B cell (primary cell): ENCODE measurements at regions not wholly inside any gene's neighbourhood (a gene's known extent, or its start where the extent isn't known, plus 50 kb on each side); places are given as distances from the start of the nearest gene placed in this dataset.

ENCODE experiments used
- ATAC-seq: fragments of 200-7000 bp; cut with Tn5 transposase; one replicate; pipeline ENCODE4 v1.10.0; 2021; ENCODE audit warnings: low read depth, mild to moderate bottlenecking, moderate number of reproducible peaks, moderate library complexity
- CTCF ChIA-PET: fragments of 350-600 bp; sonication (Branson Sonifier 250); formaldehyde crosslinking; loops from one replicate; lab custom pipeline; 2021; ENCODE audit warnings: antibody characterized with exemption, inconsistent platforms; lab: Charles Lee
- POLR2A ChIA-PET: fragments of 350-600 bp; sonication (Branson Sonifier 250); formaldehyde crosslinking; loops from one replicate; lab custom pipeline; 2021; ENCODE audit warnings: antibody characterized with exemption; lab: Charles Lee
- DNase-seq: peaks from one replicate; pipeline ENCODE4 v3.0.0; 2013
- H2AFZ ChIP-seq: 2 replicates; pipeline ENCODE4 v1.6.1; 2012; ENCODE audit warnings: mild to moderate bottlenecking, low read depth, low read length; ENCODE audit not compliant: insufficient read depth, poor library complexity, severe bottlenecking
- H3K27ac ChIP-seq, 2 donors: 1 replicate in 1 of 2; 2 replicates in 1 of 2; pipeline ENCODE4 v1.5.1; 2012 to 2013; ENCODE audit warnings: low read length in 2 of 2, mild to moderate bottlenecking in 2 of 2, moderate library complexity in 1 of 2
- H3K27me3 ChIP-seq, 4 experiments: fragments of 200-600 bp in 1 of 4; sonication (generic) in 1 of 4; replicated peaks in 1 of 4; 1 replicate in 2 of 4; 2 replicates in 2 of 4; pipeline versions ENCODE4 v1.6.1 to v1.7.0; 2013 to 2016; ENCODE audit warnings: low read length in 3 of 4, mild to moderate bottlenecking in 2 of 4, mixed read lengths in 1 of 4, moderate library complexity in 1 of 4; ENCODE audit not compliant: insufficient read depth in 4 of 4, control insufficient read depth in 3 of 4; ENCODE audit errors: control extremely low read depth in 1 of 4
- H3K36me3 ChIP-seq, 2 experiments: replicated peaks in 1 of 2; 1 replicate in 1 of 2; 2 replicates in 1 of 2; pipeline versions ENCODE4 v1.6.1 to v1.7.1; 2013; ENCODE audit warnings: low read length in 1 of 2; ENCODE audit not compliant: insufficient read depth in 2 of 2, control insufficient read depth in 1 of 2; ENCODE audit errors: control extremely low read depth in 1 of 2, extremely low read depth in 1 of 2
- H3K4me1 ChIP-seq, 2 donors: fragments of 200-600 bp in 1 of 2; sonication (generic) in 1 of 2; 1 replicate in 1 of 2; 2 replicates in 1 of 2; pipeline versions ENCODE4 v1.5.1 to v1.6.1; 2013 to 2017; ENCODE audit warnings: low read length in 2 of 2; ENCODE audit not compliant: control insufficient read depth in 2 of 2, insufficient read depth in 2 of 2
- H3K4me2 ChIP-seq: replicated peaks from 2 replicates; pipeline ENCODE3; 2012; ENCODE audit warnings: mild to moderate bottlenecking, low read depth, low read length; ENCODE audit not compliant: poor library complexity, severe bottlenecking
- H3K4me3 ChIP-seq, 5 experiments: fragments of 200-600 bp in 1 of 5; sonication (generic) in 1 of 5; 1 replicate in 3 of 5; 2 replicates in 2 of 5; pipeline versions ENCODE4 v1.5.1 to v1.7.0; 2011 to 2016; ENCODE audit warnings: low read length in 4 of 5, mild to moderate bottlenecking in 4 of 5, low read depth in 2 of 5, control low read depth in 1 of 5, moderate library complexity in 1 of 5; ENCODE audit not compliant: insufficient read depth in 1 of 5; ENCODE audit errors: control extremely low read depth in 1 of 5, extremely low read depth in 1 of 5
- H3K79me2 ChIP-seq: fragments of 200-600 bp; sonication (generic); one replicate; pipeline ENCODE4 v1.6.0; 2016; ENCODE audit warnings: low read length; ENCODE audit not compliant: control insufficient read depth, insufficient read depth
- H3K9ac ChIP-seq: fragments of 200-600 bp; sonication (generic); 2 replicates; pipeline ENCODE4 v1.6.1; 2017; ENCODE audit warnings: mild to moderate bottlenecking, low read length, moderate library complexity
- H3K9me3 ChIP-seq, 3 donors: one replicate each; pipeline versions ENCODE4 v1.6.1 to v1.7.1; 2013; ENCODE audit warnings: low read length in 2 of 3; ENCODE audit not compliant: control insufficient read depth in 2 of 3, insufficient read depth in 1 of 3; ENCODE audit errors: control extremely low read depth in 1 of 3
- H4K20me1 ChIP-seq: 2 replicates; pipeline ENCODE4 v1.6.0; 2012; ENCODE audit warnings: mild to moderate bottlenecking, low read length; ENCODE audit not compliant: insufficient read depth, control insufficient read depth, poor library complexity, severe bottlenecking
- H3K27ac Mint-ChIP-seq: one replicate; pipeline ENCODE4 v1.8.0; 2021; ENCODE audit warnings: mixed read lengths
- H3K27me3 Mint-ChIP-seq: one replicate; pipeline ENCODE4 v1.8.0; 2021; ENCODE audit warnings: mixed read lengths
- H3K4me1 Mint-ChIP-seq: one replicate; pipeline ENCODE4 v1.8.0; 2021; ENCODE audit warnings: mixed read lengths
- H3K4me3 Mint-ChIP-seq: one replicate; pipeline ENCODE4 v1.8.0; 2021; ENCODE audit warnings: mixed read lengths
- H3K9me3 Mint-ChIP-seq: one replicate; pipeline ENCODE4 v1.8.0; 2022; ENCODE audit warnings: mixed read lengths; ENCODE audit not compliant: insufficient read depth
- CTCF ChIP-seq: fragments of 200-600 bp; IDR thresholded peaks from one replicate; pipeline ENCODE4 v1.8.0; 2022; ENCODE audit warnings: antibody characterized with exemption, mild to moderate bottlenecking
- EZH2 ChIP-seq: IDR thresholded peaks from 2 replicates; pipeline ENCODE4 v1.6.1; 2012; ENCODE audit warnings: borderline replicate concordance, low read depth, mild to moderate bottlenecking, moderate library complexity, low read length; ENCODE audit not compliant: insufficient read depth, poor library complexity, severe bottlenecking
- WGBS: methylation state at CpG from one replicate; pipeline ENCODE4 v1.1.5; 2013; ENCODE audit warnings: missing lambda C conversion rate; ENCODE audit not compliant: insufficient coverage; 5-methylcytosine and 5-hydroxymethylcytosine counted together
- intact Hi-C: fragments of 100-400 bp; cut with micrococcal nuclease; formaldehyde crosslinking; loops from one replicate; pipeline ENCODE4 v1.10.0; 2022

- H3K27ac ChIP-seq = no peak overlapping the region
- no peaks in the 10 kb centered on the region for H4K20me1 ChIP-seq
- ATAC-seq (no peak), DNase-seq (no peak)
- peaks cover 4 to 14% of the 10 kb centered on the region in 2 donors for H3K4me1 ChIP-seq
- H3K27me3 ChIP-seq = no peaks in the 10 kb centered on the region
- Mint-ChIP-seq H3K27me3 (no peaks in the 10 kb centered on the region), H3K4me3 (no peak overlapping the region), H3K4me1 (peaks cover 12% of the 10 kb centered on the region), H3K9me3 (no peaks in the 10 kb centered on the region), H3K27ac (no peak overlapping the region)
- H3K36me3 ChIP-seq = no peaks in the 10 kb centered on the region
- ChIA-PET POLR2A (no interaction called here), CTCF (no interaction called here)
- WGBS = no CpG with 5 or more reads among the region's 1 CpG
- no peaks in the 10 kb centered on the region for H3K79me2 ChIP-seq
- H3K4me3 ChIP-seq = no peak overlapping the region
- intact Hi-C loops = loop anchor here (10.0 kb wide), 1 partner anchor 74 kb away; no protein-coding TSS in a partner anchor
- no peak overlapping the region for H3K9ac ChIP-seq
- TF ChIP-seq CTCF (no peak), EZH2 (no peak)
- no peak overlapping the region for H2AFZ ChIP-seq
- H3K4me2 ChIP-seq = no peak overlapping the region
- H3K9me3 ChIP-seq = no peaks in the 10 kb centered on the region
Measured at GRCh38 chr16:48450367-48450766, 65.2 kb upstream of the SIAH1 start.

- Histone ChIP-seq H3K9ac (no peak overlapping the region), H3K4me3 (no peak overlapping the region), H3K4me2 (no peak overlapping the region), H3K27me3 (no peaks in the 10 kb centered on the region), H3K79me2 (no peaks in the 10 kb centered on the region), H4K20me1 (no peaks in the 10 kb centered on the region), H3K27ac (no peak overlapping the region), H3K9me3 (no peaks in the 10 kb centered on the region), H3K4me1 (peaks cover 0 to 8% of the 10 kb centered on the region in 2 donors), H3K36me3 (no peaks in the 10 kb centered on the region), H2AFZ (no peak overlapping the region)
- ATAC-seq (no peak), DNase-seq (no peak)
- intact Hi-C loops = no loop called here
- H3K27me3 Mint-ChIP-seq = no peaks in the 10 kb centered on the region
- no peaks in the 10 kb centered on the region for H3K9me3 Mint-ChIP-seq
- no peak overlapping the region for H3K4me3 Mint-ChIP-seq
- no peak overlapping the region for H3K27ac Mint-ChIP-seq
- TF ChIP-seq CTCF (no peak), EZH2 (no peak)
- ChIA-PET POLR2A (no interaction called here), CTCF (interaction anchor here (0.8 kb wide), 1 partner anchor 11 kb away, joined by 3 read pairs; no protein-coding TSS in a partner anchor)
- WGBS = 96% methylated on average over 5 of the region's 9 CpGs
- H3K4me1 Mint-ChIP-seq = no peaks in the 10 kb centered on the region
Measured at GRCh38 chr16:48448841-48449481, 63.7 kb upstream of the SIAH1 start.
